AG09319 (cell line): ENCODE measurements at regions not wholly inside any gene's neighbourhood (a gene's known extent, or its start where the extent isn't known, plus 50 kb on each side); places are given as distances from the start of the nearest gene placed in this dataset.
"Not testable (repeated sequence)": the region's sequence is repeated elsewhere in the genome, so short reads cannot be mapped to it uniquely, and the experiment has no call there.

Source experiments
- DNase-seq: peaks from one replicate; pipeline ENCODE4 v3.0.0-alpha.2; 2010; ENCODE audit warnings: low read depth; ENCODE audit errors: extremely low read depth
- TF ChIP-seq, protein P1 (sequence below): IDR thresholded peaks from 2 replicates; pipeline ENCODE4 v1.5.1; 2011; ENCODE audit warnings: low read depth, mild to moderate bottlenecking, inconsistent platforms, low read length, moderate library complexity

DNA sequence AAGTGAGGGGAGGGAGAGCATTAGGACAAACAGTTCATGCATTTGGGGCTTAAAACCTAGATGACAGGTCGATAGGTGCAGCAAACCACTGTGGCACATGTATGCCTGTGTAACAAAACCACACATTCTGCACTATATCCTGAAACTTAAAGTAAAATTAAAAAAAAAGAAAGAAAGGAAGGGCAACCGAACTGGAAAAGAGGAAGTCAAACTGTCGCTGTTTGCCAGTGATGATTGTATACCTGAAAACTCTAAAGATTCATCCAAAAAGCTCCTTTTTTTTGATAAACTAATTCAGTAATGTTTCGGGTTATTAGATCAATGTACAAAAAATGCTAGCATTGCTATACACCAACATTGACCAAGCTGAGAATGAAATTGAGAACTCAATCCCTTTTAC lies 259.0 kb upstream of the ALG10 start:
- TF ChIP-seq, protein P1, sequence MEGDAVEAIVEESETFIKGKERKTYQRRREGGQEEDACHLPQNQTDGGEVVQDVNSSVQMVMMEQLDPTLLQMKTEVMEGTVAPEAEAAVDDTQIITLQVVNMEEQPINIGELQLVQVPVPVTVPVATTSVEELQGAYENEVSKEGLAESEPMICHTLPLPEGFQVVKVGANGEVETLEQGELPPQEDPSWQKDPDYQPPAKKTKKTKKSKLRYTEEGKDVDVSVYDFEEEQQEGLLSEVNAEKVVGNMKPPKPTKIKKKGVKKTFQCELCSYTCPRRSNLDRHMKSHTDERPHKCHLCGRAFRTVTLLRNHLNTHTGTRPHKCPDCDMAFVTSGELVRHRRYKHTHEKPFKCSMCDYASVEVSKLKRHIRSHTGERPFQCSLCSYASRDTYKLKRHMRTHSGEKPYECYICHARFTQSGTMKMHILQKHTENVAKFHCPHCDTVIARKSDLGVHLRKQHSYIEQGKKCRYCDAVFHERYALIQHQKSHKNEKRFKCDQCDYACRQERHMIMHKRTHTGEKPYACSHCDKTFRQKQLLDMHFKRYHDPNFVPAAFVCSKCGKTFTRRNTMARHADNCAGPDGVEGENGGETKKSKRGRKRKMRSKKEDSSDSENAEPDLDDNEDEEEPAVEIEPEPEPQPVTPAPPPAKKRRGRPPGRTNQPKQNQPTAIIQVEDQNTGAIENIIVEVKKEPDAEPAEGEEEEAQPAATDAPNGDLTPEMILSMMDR = no peak
- DNase-seq = no peak

DNA sequence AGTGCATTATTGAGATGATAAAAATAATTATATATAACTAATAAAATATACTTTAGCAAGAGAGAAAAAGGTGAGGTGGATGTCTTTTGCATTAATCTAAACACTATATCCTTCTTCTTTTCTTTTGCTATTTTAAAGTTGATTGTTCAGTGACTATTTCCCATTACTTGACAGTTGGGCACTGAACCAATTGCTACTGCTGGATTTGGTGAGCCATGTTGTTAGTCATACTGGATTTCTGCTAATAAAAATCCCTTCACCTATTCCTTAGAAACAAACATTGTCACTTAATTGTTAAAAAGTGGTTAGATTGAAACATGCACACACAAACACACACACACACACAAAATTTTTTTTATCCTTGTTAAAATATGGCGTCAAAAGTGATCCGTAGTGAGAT lies 251.6 kb upstream of the ALG10 start:
- TF ChIP-seq, protein P1 = no peak
- DNase-seq = no peak

DNA sequence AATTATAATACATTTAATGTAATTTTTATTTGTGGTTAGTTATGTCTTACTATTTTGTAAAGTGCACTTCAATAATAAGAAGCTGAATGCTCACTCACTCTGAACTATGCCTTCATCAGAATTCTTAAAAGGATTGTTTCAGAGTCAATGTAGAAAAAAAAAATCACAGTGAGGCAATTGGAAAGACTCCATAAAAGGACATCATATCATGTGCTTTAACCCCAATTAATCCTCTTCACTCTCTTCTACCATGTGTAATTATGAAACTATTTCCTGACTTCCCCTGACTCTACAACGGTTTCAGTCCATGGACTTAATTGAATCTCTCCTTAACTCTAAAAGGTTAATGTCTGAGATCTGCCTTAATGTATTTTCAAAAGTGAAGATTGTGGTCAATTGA lies 250.4 kb upstream of the ALG10 start:
- DNase-seq = no peak
- TF ChIP-seq, protein P1 = no peak

DNA sequence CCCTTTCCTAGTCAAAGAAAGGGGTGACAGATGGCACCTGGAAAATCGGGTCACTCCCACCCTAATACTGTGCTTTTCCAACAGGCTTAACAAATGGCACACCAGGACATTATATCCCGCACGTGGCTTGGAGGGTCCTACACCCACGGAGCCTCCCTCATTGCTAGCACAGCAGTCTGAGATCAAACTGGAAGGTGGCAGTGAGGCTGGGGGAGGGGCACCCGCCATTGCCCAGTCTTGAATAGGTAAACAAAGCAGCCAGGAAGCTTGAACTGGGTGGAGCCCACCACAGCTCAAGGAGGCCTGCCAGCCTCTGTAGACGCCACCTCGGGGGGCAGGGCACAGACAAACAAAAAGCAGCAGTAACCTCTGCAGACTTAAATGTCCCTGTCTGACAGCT lies 249.2 kb upstream of the ALG10 start:
- DNase-seq = not testable (repeated sequence)

DNA sequence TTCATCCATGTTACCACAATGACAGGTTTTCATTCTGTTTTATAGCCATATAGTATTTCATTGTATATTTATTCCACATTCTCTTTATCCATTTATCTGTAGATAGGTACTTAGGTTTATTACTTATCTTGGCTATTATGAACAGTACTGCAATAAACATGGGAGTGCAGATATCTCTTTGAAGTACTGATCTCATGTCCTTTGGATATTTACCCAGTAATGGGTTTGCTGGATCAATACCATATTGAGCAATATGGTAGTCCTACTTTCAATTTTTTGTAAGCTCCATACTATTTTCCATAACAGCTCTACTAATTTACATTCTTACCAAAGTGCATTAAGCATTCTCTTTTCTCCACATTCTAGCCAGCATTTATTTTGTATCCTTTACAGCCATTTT lies 235.8 kb upstream of the ALG10 start:
- no peak for DNase-seq
- TF ChIP-seq, protein P1 = no peak

DNA sequence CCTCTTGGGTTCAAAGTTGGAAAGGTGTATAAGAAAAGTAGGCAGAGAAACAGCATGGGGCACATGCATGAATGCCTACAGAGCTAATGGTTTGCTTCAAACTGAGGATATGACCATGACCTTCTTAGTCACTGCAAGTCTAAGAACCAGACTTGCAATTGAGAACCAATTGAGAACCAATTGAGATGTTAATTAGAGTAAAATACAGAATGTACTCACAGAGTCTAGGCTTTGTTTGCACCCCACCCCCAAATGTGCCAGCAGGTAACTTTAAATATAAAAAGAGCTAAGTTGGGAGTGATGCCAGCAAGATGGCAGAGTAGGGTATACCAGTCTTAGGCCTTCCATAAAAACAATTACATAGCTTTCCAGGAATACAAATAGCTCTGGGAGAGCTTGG lies 227.3 kb upstream of the ALG10 start:
- TF ChIP-seq, protein P1 = no peak
- no peak for DNase-seq

DNA sequence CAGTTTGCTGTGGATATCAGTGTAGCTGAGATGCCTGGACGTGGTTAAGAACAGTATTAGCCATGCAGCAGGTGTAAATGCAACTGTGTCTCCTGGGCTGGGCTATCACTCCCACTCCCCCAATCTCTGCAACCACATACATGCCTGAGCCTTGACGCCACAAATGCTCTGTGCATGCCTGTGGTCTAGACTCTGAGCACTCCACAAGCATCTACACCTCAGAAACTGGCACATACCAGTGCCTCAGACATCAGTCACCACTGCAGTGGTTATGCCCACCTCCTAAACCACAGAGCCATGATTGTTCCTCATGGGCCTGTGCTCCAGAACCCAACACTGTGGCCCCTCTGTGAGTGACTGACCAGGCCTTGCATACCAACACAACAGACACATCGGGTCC lies 226.8 kb upstream of the ALG10 start:
- DNase-seq = no peak
- TF ChIP-seq, protein P1 = no peak

DNA sequence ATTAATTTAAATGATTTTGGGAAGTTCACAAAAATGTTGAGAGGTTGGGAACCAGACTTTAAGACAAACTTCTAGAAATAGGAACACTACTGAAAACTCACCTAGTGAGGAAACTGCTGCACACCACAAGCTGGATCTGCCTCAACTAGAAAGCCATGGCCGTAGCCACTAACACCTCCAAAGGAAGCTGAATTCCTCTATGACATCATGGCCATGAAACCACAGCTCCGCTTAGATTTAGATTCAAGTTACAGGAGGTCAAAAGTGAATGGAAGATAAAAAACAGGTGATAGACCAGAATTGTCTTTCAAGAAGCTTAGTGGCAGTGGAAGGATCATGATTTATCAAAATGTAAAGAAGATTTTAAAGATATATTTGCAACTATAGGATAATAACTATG lies 208.8 kb upstream of the ALG10 start:
- TF ChIP-seq, protein P1 = no peak
- no peak for DNase-seq
